ENCODE measurements at regions not wholly inside any gene's neighbourhood (a gene's known extent, or its start where the extent isn't known, plus 50 kb on each side); places are given as distances from the start of the nearest gene placed in this dataset.

DNA sequence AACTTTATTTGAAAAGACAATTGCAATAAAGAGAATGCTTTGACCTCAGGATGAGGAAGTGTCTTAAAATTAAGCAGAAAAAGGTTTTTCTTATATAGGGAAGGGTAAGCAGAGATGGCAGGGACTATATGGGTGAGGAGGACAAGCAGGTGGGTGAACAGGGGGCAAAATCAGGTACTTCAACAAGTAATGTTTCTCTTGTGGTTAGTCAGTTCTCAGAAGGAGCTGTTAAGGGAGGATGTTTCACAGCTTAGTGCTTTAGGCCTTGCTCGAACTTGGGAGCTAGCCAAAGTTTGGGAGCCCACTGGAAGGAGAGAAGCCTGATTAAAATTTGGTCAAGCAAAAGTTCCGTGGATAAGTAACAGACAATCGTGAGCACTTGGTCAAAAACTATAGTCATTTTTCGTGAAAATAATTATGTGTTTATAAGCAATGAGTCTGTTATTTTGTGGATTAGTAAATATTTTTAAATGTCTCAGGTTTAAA is 364.2 kb upstream of the TMPO start:
- no peak for DNase-seq

- no peak for DNase-seq
These were observed 363.4 kb upstream of the TMPO start for GRCh38 chr12:98151984-98152383.

- DNase-seq: peak; percentile 3
These were observed 360.5 kb upstream of the TMPO start for GRCh38 chr12:98154850-98155249.

- no peak for DNase-seq
These were observed 358.7 kb upstream of the TMPO start for GRCh38 chr12:98156697-98157096.

DNA sequence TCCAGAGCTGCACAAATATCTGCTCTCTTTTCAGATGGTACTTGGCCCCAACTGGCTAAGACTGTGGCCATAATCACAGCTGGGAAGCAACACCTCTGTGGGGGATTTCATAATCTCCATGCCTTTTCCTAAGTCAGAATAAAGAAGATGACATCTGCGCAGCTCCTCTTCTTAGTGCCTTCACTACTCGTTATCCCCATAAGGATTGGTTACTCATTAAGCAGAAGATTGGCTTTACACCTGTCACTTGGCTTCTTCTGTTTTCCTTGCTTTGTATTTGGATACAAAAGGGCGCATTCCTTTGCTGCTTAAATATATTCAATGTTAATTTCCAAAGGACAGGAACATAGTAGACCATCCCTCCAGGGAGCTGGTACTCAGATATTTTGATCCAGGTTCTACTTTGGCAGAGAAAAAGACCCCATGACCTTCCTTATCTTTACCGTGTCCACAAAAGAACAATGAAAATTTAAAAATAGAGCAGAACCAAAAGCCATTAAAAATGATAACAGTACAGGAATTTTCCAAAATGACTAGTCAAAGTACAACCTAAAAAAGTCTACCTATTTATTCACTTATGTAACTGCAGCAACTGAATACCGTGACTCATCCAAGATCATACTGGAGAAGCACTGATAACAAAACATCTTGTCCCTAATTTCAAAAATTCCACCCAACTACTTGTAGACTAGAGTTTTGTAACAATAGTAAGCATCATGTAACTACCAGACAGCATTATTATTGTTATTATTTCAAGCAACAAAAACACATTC is 352.3 kb upstream of the TMPO start:
- no peak for DNase-seq

DNA sequence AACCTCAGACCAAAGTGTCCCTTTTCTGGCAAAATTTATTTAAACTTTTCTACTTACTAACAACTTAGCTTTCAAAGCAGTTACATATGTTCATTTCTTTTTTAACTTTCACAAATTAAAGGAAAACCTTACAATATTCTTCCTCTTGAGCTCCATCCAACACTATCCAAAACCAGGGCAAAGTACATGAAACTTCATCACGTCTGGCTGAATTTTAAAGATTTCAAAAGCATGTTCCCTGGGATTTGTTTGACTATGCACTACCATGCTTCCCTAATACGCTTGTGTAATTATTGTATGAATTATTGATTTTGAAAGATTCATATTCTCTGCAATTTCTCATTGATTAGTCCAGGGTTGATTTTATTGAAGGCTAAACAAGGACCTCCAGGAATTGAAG is 343.1 kb upstream of the TMPO start:
- no peak for DNase-seq

DNA sequence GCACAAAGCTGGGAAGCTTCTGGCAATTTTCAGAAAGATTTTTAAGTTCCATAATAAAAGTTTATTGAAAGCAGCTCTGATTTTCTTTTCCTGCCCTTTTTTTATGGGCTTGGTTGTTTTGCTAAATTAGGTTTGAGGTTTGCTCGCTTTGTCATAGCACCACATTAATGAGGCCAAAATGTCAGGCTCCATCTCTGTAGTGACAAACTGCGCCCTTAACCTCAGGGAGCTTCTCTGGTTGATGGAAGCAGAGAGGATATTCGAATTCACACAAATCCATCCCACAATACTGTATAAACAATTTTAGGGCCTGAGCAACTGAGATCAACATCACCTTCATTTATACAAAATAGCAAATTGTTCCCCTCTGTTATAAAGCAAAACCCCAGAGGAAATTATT is 342.6 kb upstream of the TMPO start:
- no peak for DNase-seq

GRCh38 chr12:98173773-98174427 is 341.5 kb upstream of the TMPO start:
- no peak for DNase-seq

- DNase-seq: no peak
These were observed 341.0 kb upstream of the TMPO start for GRCh38 chr12:98174428-98174809.

- no peak for DNase-seq
These were observed 337.3 kb upstream of the TMPO start for GRCh38 chr12:98178126-98178525.

GRCh38 chr12:98179151-98179550 is 336.2 kb upstream of the TMPO start:
- DNase-seq: no peak

DNA sequence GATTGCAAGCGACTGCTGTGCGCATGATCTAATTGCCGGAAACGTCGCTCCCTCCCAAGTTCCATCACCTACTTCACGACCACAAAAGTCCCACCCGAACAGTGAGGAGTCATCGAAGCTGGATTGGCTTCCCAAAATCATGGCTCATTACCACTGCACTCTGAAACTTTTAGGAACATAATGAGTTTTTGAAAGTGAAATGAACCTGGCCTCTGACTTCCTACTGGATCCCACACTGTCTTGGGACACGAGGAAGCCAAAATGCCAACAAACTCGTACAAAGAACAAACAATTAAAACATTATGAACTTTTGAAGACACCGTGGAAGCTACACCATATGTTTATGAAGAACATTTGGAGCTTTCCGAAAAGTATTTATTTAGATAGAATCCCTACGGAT is 334.8 kb upstream of the TMPO start:
- DNase-seq: no peak

DNA sequence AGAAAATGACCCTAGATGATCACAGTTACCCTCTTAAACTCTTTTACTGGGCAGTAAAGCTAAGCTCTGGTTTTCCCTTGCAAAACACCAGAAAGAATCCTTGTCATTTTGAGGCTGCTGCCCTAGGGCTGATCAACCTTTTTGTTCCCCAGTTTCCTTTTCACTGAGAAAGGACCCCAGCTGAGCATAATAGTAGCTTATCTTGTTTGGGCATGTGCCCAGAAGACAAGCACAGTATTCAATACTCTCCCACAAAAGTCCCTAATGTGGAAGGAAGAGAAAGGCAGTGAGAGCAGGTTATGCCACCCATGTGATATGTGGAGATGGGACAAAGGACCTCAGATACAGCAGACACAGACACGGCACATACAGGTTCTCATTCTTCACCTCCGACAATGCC is 332.6 kb upstream of the TMPO start:
- DNase-seq: no peak

DNA sequence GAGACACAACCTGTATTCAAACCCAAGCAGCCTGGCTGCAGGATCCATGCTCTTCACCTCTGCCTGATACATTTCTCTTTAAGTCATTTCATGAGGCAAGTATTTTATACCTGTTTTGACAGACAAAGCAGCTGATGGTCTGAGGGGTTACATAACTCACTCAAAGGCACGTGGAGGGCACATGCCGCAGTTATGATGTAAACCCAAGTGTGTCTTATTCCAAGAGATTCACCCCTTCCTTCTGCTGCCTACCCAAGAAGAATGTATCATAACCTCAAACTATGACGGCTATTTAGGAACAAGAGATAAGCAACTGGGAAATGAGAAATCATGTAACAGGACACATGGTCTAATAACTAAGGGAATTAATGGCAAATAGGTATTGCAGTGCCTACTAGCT is 329.8 kb upstream of the TMPO start:
- no peak for DNase-seq

- no peak for DNase-seq
These were observed 326.7 kb upstream of the TMPO start for GRCh38 chr12:98188650-98189077.

DNA sequence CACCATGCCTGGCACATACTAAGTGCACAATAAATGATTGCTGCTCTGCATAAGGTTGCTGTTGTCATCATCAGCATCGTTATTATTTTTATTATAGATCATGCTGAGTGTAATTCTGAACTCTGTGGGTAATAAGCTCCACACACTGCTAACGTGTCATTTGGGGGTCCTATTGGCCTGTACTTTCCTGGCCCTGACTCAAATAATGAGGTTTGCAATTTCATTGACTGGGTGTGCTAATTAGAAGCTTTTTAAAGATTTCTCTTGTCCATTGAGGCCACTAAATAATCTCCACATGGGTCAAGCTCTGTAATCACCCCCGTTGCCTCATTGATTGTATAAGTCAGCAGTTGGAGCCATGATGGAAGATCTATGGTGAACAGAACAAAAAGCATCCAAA is 320.8 kb upstream of the TMPO start:
- no peak for DNase-seq

GRCh38 chr12:98198261-98198982 is 317.0 kb upstream of the TMPO start:
- DNase-seq: no peak

- DNase-seq: no peak
These were observed 306.6 kb upstream of the TMPO start for GRCh38 chr12:98208816-98209215.

DNA sequence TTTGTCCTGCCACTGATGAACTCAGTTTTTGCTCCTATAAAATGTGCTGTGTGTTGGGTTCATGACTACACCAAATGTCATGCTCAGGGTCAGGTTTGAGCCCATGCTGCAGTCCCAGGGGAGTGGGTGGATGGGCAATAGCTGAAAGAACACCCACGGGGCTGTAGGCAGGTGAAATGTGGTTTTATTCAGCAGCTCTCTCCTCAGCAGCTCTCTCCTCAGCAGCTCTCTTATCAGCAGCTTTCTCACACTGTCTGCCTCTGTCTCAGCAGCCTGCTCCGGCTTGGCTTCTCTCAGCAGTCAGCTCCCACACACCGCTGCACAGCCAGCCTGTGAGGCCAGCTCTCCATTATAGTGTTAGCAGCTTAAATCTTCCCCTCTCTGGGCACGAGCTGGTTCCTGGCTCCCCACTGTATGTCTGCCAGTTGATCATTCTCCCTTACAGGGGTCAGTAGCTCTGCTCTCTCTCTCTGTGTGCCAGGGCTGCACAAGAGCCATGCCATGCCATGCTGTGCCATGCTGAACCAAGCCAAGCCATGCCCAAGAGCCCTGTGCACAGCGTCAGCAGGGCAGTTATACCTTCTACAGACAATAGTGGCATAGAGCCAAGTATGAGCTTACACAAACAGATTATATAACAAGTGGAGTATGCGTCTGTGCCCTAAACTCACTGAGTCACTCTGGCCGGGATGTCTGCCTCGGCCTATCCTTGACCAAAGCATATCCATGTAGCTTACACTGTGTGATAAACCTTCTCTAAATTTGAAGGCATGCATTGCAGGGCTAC is 303.3 kb upstream of the TMPO start:
- DNase-seq: no peak

DNA sequence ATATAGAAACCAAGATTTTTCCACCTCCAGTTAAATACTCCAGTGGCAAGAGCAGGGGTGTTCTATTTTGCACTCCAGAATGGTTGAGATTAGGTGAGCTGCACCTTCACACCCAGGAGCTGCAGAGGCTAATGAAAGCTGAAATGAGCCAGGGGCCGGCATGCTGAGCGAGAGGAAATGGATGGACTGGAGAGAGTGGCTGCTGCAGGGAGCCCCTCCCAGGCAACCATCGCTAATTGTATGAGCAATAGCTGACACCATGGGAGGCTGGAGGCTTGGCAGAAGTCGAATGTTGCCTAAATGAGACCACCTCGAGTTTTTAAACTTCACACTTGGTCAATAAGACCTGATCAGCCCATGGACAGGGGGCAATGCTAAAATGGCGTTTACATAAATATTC is 301.8 kb upstream of the TMPO start:
- no peak for DNase-seq

DNA sequence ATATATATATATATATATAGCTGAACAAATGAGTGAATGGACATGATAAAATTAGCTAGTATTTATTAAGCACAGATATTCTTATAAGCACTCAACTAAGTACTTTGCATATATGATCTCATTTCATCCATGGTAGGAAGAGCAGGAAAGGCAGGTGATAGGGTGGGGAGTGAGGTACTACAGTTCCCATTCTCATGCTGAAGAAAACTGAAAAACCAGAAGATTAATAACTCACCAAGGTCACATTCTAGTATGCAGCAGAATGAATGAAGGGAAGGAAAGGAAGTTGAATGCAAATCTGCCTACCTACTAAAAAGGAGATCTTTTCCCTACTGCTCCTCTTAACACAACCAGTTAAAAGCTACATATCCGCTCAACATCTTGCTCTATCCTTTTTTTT is 298.1 kb upstream of the TMPO start:
- DNase-seq: no peak

DNA sequence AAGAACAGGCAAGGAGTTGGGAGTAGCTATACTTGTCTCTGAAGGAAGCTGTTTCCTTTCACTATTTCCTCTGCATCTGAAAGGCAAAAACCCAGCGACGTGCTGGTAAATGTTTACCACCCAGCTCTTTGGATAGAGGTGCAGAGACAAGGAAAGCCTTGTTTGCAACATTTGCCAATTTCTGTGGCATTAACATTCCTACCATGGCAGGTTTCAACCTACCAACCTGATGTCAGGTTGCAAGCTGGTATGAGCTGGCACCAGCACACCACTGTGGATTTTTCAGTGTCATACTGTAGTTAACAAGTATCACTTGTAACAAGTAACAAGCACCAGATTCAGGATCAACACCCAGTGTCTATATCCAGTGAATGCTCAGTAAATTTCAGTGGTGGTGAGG is 294.8 kb upstream of the TMPO start:
- no peak for DNase-seq
